ENCODE measurements at regions not wholly inside any gene's neighbourhood (a gene's known extent, or its start where the extent isn't known, plus 50 kb on each side); places are given as distances from the start of the nearest gene placed in this dataset.

DNA sequence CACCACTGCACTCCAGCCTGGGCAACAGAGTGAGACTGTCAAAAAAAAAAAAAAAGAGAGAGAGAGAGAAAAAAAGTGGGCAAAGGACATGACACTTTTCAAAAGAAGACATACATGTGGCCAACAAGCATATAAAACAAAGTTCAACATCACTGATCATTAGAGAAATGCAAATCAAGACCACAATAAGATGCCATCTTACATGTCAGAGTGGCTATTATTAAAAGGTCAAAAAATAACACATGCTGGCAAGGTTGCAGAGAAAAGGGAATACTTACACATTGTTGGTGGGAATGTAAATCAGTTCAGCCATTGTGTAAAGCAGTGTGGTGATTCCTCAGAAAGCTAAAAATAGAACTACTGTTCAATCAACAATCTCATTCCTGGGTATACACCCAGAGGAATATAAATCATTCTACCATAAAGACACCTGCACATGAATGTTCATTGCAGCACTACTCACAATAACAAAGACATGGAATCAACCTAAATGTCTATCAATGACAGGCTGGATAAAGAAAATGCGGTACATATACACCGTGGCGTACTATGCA lies 94.9 kb upstream of the TRIM2 start:
- Histone ChIP-seq H3K4me1 (ENCODE audit: control insufficient read depth in 1 of 2, insufficient read depth in 1 of 2, low read depth in 1 of 2, low read length in 1 of 2) (peaks cover 3 to 6% of the 10 kb centered on the region in 2 experiments), H3K27ac (no peak overlapping the region), H3K4me3 (ENCODE audit: low read depth in 1 of 2, low read length in 1 of 2) (no peak overlapping the region), H3K36me3 (no peaks in the 10 kb centered on the region), H3K9me3 (no peaks in the 10 kb centered on the region), H3K27me3 (peaks cover 9% of the 10 kb centered on the region)
- no peak for TF ChIP-seq CTCF (IDR thresholded peaks at IDR 0.05)

- Histone ChIP-seq H3K36me3 (no peaks in the 10 kb centered on the region), H3K9me3 (no peaks in the 10 kb centered on the region), H3K4me3 (ENCODE audit: low read depth in 1 of 2, low read length in 1 of 2) (no peak overlapping the region), H3K27me3 (peaks cover 17% of the 10 kb centered on the region), H3K27ac (no peak overlapping the region), H3K4me1 (ENCODE audit: control insufficient read depth in 1 of 2, insufficient read depth in 1 of 2, low read depth in 1 of 2, low read length in 1 of 2) (peaks cover 4 to 12% of the 10 kb centered on the region in 2 experiments)
- TF ChIP-seq CTCF (IDR thresholded peaks at IDR 0.05) = no peak
Measured at GRCh38 chr4:153110739-153111138, 93.5 kb upstream of the TRIM2 start.

DNA sequence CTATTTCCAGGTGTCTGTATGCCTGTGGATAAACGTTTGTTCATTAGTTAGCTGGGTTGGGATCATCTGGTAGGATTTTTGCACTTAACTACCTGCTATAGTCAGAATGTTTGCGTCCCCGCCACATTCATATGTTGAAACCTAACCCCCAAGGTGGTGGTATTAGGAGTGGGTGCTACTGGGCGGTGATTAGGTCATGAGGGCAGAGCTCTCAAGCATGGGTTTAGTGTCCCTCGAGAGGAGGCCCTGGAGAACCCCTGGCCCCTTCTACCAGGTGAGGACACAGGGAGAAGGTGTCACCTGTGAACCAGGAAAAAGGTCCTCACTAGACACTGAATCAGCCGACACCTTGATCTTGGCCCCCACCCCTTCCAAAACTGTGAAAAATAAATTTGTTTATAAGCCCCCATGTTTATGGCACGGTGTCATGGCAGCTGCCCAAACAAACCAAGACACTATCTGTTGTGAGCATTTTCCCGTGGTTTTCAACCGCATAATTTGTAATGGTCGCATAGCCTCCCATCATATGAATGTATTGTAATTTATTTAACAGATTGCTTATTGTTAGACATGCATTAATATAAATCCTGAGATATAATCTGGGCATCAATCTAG lies 92.7 kb upstream of the TRIM2 start:
- no peak overlapping the region for H3K4me3 ChIP-seq (ENCODE audit: low read depth in 1 of 2, low read length in 1 of 2)
- H3K36me3 ChIP-seq = no peaks in the 10 kb centered on the region
- no peaks in the 10 kb centered on the region for H3K9me3 ChIP-seq
- peaks cover 6 to 18% of the 10 kb centered on the region in 2 experiments for H3K4me1 ChIP-seq (ENCODE audit: control insufficient read depth in 1 of 2, insufficient read depth in 1 of 2, low read depth in 1 of 2, low read length in 1 of 2)
- no peak overlapping the region for H3K27ac ChIP-seq
- peaks cover 17% of the 10 kb centered on the region for H3K27me3 ChIP-seq
- TF ChIP-seq CTCF (IDR thresholded peaks at IDR 0.05) = no peak

- peaks cover 6 to 18% of the 10 kb centered on the region in 2 experiments for H3K4me1 ChIP-seq (ENCODE audit: control insufficient read depth in 1 of 2, insufficient read depth in 1 of 2, low read depth in 1 of 2, low read length in 1 of 2)
- TF ChIP-seq CTCF (IDR thresholded peaks at IDR 0.05) = no peak
- peaks cover 17% of the 10 kb centered on the region for H3K27me3 ChIP-seq
Measured at GRCh38 chr4:153112041-153112441, 92.2 kb upstream of the TRIM2 start.

GRCh38 chr4:153113061-153113837 lies 91.0 kb upstream of the TRIM2 start:
- Histone ChIP-seq H3K36me3 (no peaks in the 10 kb centered on the region), H3K27ac (no peak overlapping the region), H3K4me1 (ENCODE audit: control insufficient read depth in 1 of 2, insufficient read depth in 1 of 2, low read depth in 1 of 2, low read length in 1 of 2) (peaks cover 6 to 18% of the 10 kb centered on the region in 2 experiments), H3K9me3 (no peaks in the 10 kb centered on the region), H3K27me3 (peaks cover 17% of the 10 kb centered on the region), H3K4me3 (ENCODE audit: low read depth in 1 of 2, low read length in 1 of 2) (no peak overlapping the region)
- no peak for TF ChIP-seq CTCF (IDR thresholded peaks at IDR 0.05)

More at GRCh38 chr4:153112041-153112441, 92.2 kb upstream of the TRIM2 start:
- Histone ChIP-seq H3K36me3 (no peaks in the 10 kb centered on the region), H3K4me3 (ENCODE audit: low read depth in 1 of 2, low read length in 1 of 2) (no peak overlapping the region), H3K9me3 (no peaks in the 10 kb centered on the region), H3K27ac (no peak overlapping the region)

All from neutrophil (primary cell).